ENCODE measurements at regions not wholly inside any gene's neighbourhood (a gene's known extent, or its start where the extent isn't known, plus 50 kb on each side); places are given as distances from the start of the nearest gene placed in this dataset.
A peak's percentile ranks its signal among the peaks of the same experiment; 100 is the strongest.
"Not testable (repeated sequence)": the region's sequence is repeated elsewhere in the genome, so short reads cannot be mapped to it uniquely, and the experiment has no call there.

GRCh38 chr7:142460402-142461117 lies 202.7 kb upstream of the PRSS58 start:
- DNase-seq, result peak; percentile 86

DNA sequence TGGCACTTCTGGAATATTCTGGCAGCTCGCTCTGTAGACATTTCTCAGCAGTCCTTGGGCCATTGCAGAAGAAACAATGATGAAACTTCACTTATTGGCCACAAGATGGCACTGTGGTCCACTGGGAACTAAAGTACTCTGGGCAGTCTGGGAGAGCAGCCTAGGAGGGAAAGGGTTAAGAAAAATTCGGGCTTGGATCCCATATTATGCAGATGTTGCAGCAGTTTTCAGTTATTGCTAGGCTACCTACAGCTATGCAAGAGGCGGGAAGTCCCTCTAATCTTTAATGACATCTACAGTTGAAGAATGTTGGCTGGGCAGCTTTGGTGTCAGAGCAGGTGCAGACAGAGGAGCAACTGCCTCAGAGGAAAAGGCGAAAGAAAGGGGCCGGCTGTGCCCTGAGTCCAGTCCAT lies 201.7 kb upstream of the PRSS58 start:
- peak; percentile 84 for DNase-seq

DNA sequence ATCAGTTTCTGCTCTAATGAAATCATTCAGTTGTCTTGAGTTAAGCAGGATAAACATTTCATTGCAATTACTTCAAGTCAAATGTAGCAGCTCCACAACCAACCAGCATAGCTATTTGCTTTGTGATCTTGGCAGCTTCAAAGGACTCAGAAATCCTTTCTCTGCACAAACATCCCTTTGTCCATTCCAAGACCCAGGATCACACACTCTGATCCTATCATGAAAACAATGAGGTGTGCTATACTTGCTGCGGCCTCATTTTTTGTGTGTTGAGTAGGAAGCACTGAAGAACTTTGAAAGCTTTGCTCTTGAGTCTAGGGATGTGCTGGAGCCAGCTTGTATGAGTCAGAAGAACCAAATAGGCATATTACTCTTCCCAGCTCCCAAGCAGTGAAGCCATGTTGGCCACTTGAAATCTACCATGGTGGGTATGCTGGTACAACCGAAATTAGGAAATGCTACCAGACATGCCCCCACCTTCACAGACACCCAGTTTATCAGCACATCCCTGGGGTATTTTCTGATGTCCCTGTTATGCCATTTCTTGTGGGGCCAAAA lies 199.4 kb upstream of the PRSS58 start:
- DNase-seq, result no peak

DNA sequence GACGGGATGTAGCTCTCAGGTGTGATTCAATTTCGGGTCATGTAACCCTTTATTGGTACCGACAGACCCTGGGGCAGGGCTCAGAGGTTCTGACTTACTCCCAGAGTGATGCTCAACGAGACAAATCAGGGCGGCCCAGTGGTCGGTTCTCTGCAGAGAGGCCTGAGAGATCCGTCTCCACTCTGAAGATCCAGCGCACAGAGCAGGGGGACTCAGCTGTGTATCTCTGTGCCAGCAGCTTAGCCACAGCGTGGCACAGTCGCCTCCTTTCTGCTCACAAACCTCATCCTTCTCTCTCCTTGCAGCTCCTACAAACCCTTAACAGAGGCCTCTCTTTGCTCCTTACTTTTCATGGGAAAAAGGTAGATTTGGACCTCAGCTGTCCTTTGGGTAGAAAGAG lies 197.5 kb upstream of the PRSS58 start:
- no peak for DNase-seq

GRCh38 chr7:142454862-142455261 lies 197.0 kb upstream of the PRSS58 start:
- no peak for DNase-seq

- no peak for DNase-seq
These were observed 194.9 kb upstream of the PRSS58 start for GRCh38 chr7:142452791-142453190.

- no peak for DNase-seq
These were observed 194.0 kb upstream of the PRSS58 start for GRCh38 chr7:142451817-142452216.

DNA sequence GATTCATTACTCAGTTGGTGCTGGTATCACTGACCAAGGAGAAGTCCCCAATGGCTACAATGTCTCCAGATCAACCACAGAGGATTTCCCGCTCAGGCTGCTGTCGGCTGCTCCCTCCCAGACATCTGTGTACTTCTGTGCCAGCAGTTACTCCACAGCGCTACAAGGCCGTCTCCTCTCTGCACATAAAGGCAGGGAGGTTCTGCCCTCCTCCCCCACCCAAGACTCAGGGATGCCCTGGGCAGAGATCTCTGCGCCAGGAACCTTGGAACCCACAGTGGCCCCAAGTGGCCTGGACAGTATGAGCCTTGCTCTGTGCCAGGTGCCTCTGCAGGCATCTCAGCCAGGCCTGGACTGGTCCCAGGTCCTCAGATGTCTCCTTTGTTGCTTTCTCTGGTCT lies 193.4 kb upstream of the PRSS58 start:
- no peak for DNase-seq

GRCh38 chr7:142450695-142451094 lies 192.8 kb upstream of the PRSS58 start:
- DNase-seq, result no peak

DNA sequence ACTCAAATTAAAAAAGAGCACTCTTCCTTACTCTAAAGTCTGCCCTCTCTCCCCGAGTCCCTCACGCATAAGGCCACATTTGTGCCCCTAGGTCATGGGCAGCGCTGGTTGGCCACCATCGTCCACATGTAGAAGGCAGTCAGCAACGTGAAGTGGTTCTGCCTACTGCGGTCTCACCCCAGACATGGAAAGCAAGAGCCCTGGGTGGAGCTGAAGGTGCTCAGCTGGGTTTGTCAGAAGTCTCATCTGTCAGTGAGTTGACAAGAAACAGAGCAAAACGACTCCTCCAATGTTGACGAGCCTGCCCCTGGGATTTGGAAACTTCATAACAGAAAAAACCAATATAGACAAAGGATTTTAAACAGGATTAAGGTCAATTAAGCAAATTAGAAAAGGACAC lies 192.3 kb upstream of the PRSS58 start:
- DNase-seq, result no peak

- DNase-seq, result not testable (repeated sequence)
These were observed 191.0 kb upstream of the PRSS58 start for GRCh38 chr7:142448857-142449256.

- no peak for DNase-seq
These were observed 189.9 kb upstream of the PRSS58 start for GRCh38 chr7:142447762-142448161.

DNA sequence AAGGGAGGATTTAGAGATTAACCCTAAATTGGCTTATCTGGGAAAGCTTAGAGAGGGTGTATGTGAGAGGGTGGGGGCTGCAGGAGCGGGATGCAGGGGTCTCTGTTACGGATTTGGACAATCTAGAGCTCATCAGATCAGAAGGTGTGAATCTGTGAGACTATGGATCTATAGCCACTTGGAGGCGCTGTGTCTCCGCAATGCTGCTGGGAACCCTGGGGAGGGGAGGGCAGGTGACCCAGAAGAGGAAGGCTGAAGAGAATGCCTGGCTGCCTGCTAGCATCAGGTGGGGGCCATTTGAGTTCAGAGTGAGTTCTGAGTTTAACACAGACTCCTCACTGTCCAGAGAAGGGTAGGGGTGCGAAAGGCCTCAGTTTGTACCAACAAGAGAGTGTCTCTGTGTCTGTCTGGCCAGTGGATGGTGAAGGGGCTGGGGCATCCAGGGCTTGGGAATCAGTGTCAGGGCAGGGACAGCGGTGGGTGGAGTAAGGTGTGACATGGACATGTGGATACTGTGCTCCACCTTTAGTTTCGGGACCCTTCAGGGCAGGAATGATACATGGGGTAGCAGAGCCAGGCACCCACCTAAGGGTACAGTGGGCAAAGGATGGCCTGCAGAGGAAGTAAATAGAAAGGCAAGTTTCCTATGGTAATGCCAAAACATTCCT lies 187.3 kb upstream of the PRSS58 start:
- DNase-seq, result no peak

DNA sequence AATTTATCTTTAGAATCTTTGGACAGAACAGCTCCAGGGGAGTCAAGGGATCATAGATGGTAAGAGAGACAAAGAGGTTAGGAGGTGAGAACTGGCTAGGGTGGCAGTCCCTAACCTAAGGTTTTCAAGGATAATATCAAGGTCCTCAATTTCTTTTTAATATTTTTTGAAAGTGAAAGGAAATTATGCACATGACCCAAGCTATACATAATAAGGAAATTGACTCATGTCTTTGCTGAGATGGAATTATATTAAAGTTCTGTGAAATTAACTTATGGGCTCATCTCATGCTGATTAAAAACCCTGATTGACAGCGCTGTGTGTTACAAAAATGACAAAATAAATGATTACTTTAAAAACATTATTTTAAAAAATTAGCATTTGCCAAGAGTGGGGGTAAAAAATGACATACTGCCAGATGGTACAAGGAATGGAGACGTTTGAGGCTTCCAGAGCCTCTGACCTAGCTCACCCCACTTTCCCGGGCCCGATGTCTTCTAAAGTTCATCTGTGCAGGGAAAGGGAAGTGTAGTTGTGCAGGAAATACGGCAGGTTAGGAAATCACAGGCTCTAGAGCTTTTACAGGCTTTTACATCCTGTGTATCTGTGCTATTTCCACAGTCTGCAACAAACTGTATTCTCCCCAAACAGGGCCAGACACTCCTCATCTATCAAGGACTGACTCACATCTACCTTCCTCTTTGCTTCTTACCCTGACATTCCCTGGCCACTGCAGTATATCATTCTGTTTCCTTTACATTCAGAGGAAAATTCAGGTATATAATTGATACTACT lies 185.6 kb upstream of the PRSS58 start:
- DNase-seq, result peak; percentile 15

- no peak for DNase-seq
These were observed 184.5 kb upstream of the PRSS58 start for GRCh38 chr7:142442396-142442795.

- no peak for DNase-seq
These were observed 183.1 kb upstream of the PRSS58 start for GRCh38 chr7:142440906-142441411.

DNA sequence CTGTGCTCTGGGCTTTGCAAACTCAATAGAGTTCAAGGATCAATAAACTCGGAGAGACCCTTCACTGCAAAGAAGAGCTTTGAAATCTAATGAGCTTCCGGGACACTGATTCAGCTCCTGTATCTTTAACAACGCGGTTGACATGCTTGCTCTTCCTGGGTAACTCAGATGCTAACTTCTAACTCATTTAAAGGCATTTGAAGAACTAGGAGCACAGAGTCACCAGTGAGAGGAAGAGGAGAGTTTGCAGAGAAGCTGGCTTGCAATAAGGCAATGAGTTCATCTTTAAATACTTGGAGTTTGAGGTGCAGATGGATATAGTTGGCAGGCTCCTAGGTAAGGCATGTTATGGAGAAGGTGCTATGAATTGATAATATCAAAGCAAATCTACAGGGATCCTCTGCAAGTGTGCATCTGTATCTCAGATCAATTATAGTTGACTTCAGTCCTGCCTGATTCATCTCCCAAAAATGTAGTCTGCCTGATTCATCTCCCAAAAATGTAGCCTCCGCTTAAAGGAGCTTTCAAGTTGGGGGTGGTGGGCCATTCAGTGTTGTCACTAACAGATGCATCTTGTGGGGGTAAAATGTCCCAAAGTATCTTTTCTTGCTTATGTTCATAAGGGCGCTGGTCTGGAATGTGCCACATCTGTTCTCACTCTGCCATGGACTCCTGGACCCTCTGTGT lies 182.5 kb upstream of the PRSS58 start:
- DNase-seq, result peak; percentile 77

- DNase-seq, result no peak
These were observed 181.9 kb upstream of the PRSS58 start for GRCh38 chr7:142439739-142440138.

GRCh38 chr7:142438923-142439515 lies 181.2 kb upstream of the PRSS58 start:
- DNase-seq, result no peak

- peak; percentile 65 for DNase-seq
These were observed 180.5 kb upstream of the PRSS58 start for GRCh38 chr7:142438235-142438922.

DNA sequence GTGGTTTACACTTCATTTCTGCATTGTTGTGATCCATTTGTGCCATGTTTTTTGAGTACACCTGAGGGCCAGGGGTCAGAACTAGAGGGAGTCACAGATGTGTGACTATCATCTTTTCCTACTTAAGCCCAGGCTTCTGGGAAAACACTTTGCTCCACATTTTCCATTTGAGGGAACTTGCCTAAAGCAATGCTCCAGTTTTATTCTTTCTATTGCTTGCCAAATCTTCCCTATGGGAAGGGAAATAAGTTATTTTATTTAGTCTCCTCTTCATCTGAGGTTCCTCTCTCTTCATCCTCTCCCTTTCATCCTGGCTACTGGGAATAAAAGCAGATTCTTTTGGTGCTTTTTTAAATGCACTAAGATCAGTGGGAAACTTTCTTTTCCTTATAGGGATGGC lies 179.9 kb upstream of the PRSS58 start:
- no peak for DNase-seq

DNA sequence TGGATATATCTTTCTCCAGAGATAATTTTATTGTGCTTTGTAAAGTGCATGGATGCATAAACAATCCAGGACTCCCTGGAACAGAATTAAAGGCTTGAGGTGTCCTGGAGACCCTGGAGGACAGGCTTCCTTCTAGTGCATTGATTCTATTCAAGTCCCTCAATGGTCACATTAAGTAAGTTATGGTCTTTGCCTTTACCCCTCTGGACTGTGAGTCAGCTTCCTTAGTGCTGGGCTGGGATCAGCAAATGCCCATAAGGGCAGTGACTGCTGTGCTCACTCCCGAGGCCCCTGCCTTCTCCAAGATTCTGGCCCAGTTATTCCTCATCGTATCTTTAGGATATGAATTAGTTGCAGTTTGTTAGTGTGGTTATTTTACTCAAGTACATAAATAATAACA lies 178.7 kb upstream of the PRSS58 start:
- peak; percentile 33 for DNase-seq

Data from HCEC 1CT (cell line).